Mesendoderm (in vitro differentiated cells): ENCODE measurements at regions not wholly inside any gene's neighbourhood (a gene's known extent, or its start where the extent isn't known, plus 50 kb on each side); places are given as distances from the start of the nearest gene placed in this dataset.

Experiments used
- DNase-seq: peaks from one replicate; pipeline ENCODE4 v3.0.0; 2013
- H2AK5ac ChIP-seq: 2 replicates; pipeline ENCODE4 v1.6.1; 2013; ENCODE audit warnings: low read length, inconsistent platforms
- H2BK120ac ChIP-seq: 2 replicates; pipeline ENCODE4 v1.6.1; 2013; ENCODE audit warnings: low read depth, mild to moderate bottlenecking, low read length, moderate library complexity, mixed read lengths
- H2BK15ac ChIP-seq: replicated peaks from 2 replicates; pipeline ENCODE4 v1.6.1; 2013; ENCODE audit warnings: low read depth, mild to moderate bottlenecking, moderate library complexity
- H2BK5ac ChIP-seq: 2 replicates; pipeline ENCODE4 v1.6.1; 2013; ENCODE audit warnings: low read length, inconsistent platforms
- H3K18ac ChIP-seq: 2 replicates; pipeline ENCODE4 v1.6.1; 2013; ENCODE audit warnings: mild to moderate bottlenecking, low read length, mixed read lengths
- H3K23ac ChIP-seq: one replicate; pipeline ENCODE4 v1.6.1; 2013; ENCODE audit warnings: low read length
- H3K27ac ChIP-seq: 2 replicates; pipeline ENCODE4 v1.5.1; 2013; ENCODE audit warnings: low read depth, mild to moderate bottlenecking, inconsistent platforms, low read length, moderate library complexity
- H3K27me3 ChIP-seq: 2 replicates; pipeline ENCODE4 v1.6.1; 2013; ENCODE audit warnings: low read length, control low read depth, mild to moderate bottlenecking, inconsistent platforms; ENCODE audit not compliant: insufficient read depth, poor library complexity
- H3K36me3 ChIP-seq: 2 replicates; pipeline ENCODE4 v1.6.1; 2013; ENCODE audit warnings: low read length, inconsistent platforms; ENCODE audit not compliant: control insufficient read depth, insufficient read depth
- H3K4ac ChIP-seq: one replicate; pipeline ENCODE4 v1.6.1; 2013; ENCODE audit warnings: low read depth, mild to moderate bottlenecking, low read length, moderate library complexity
- H3K4me1 ChIP-seq: 2 replicates; pipeline ENCODE4 v1.6.1; 2013; ENCODE audit warnings: low read depth, low read length, inconsistent platforms; ENCODE audit not compliant: control insufficient read depth
- H3K4me2 ChIP-seq: 2 replicates; pipeline ENCODE4 v1.6.1; 2013; ENCODE audit warnings: low read length
- H3K4me3 ChIP-seq: 2 replicates; pipeline ENCODE4 v1.5.1; 2013; ENCODE audit warnings: mild to moderate bottlenecking, low read length
- H3K56ac ChIP-seq: one replicate; pipeline ENCODE4 v1.6.1; 2013; ENCODE audit warnings: low read length
- H3K79me1 ChIP-seq: 2 replicates; pipeline ENCODE4 v1.6.1; 2013; ENCODE audit warnings: low read length, inconsistent platforms
- H3K79me2 ChIP-seq: 2 replicates; pipeline ENCODE4 v1.6.1; 2013; ENCODE audit warnings: mild to moderate bottlenecking, low read length; ENCODE audit not compliant: control insufficient read depth, insufficient read depth
- H3K9ac ChIP-seq: 2 replicates; pipeline ENCODE4 v1.6.1; 2013; ENCODE audit warnings: low read length, inconsistent platforms
- H4K5ac ChIP-seq: one replicate; pipeline ENCODE4 v1.6.1; 2013; ENCODE audit warnings: low read length
- H4K8ac ChIP-seq: one replicate; pipeline ENCODE4 v1.6.1; 2013; ENCODE audit warnings: low read depth, mild to moderate bottlenecking, control low read depth, low read length, moderate library complexity
- WGBS: extraction: QIAGEN DNeasy Blood & Tissue Kit; methylation state at CpG from one replicate; pipeline ENCODE4 v1.1.7; 2013; ENCODE audit warnings: low lambda C conversion rate, missing lambda C conversion rate; ENCODE audit not compliant: insufficient coverage; ENCODE audit errors: extremely low coverage; 5-methylcytosine and 5-hydroxymethylcytosine counted together

GRCh38 chr1:244271691-244272308, 179.9 kb downstream of the ADSS2 start:
- H3K36me3 ChIP-seq: no peaks in the 10 kb centered on the region
- H3K4me1 ChIP-seq: no peaks in the 10 kb centered on the region
- H4K8ac ChIP-seq: no peak overlapping the region
- no peak overlapping the region for H3K4ac ChIP-seq
- H3K23ac ChIP-seq: no peak overlapping the region
- H3K4me2 ChIP-seq: no peak overlapping the region
- no peak overlapping the region for H2BK120ac ChIP-seq
- H3K79me1 ChIP-seq: no peaks in the 10 kb centered on the region
- H2BK15ac ChIP-seq: no peak overlapping the region
- no peaks in the 10 kb centered on the region for H3K79me2 ChIP-seq
- no CpG with 5 or more reads among the region's 15 CpGs for WGBS
- H3K56ac ChIP-seq: no peak overlapping the region
- H3K27ac ChIP-seq: no peak overlapping the region
- H2BK5ac ChIP-seq: no peak overlapping the region
- H4K5ac ChIP-seq: no peak overlapping the region
- no peak overlapping the region for H3K4me3 ChIP-seq
- H2AK5ac ChIP-seq: no peak overlapping the region
- no peaks in the 10 kb centered on the region for H3K27me3 ChIP-seq
- DNase-seq: no peak
- no peak overlapping the region for H3K9ac ChIP-seq
- no peak overlapping the region for H3K18ac ChIP-seq

DNA sequence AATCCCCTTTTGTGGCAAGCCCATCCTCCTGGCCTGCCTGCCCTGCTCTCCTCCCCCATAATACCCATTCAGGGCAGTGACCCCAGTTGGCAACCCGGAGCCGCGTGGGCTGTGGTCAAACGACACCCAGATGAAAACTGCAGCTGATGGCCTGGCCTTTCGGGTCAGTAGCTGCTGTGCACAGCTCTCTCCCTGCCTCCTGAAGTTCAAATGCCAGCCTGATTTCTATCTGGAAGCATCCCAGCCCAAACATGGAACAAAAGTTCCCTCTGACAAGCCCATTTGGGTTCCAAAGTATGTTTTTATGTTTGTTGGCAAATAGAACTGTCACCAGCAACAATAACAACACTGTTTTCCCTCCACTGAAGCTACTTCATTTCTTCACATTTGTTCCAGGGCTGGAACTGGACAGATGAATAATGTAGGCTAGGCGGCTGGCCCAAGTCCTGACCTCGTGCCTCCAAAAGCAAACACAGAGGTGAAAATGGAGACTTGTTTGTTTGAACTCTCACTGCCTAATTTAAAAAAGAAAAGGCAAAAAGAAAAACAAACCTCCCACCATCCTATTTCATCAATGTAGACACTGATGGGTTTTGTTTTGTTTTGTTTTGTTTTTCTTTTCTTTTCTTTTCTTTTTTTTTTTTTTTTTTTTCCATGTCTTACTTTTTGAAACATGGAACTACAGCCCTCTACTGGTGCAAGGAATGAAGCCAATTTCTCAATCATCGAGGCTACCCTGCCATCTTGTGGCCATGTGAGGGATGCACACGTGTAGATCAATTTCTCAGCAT, 179.0 kb downstream of the ADSS2 start:
- no peaks in the 10 kb centered on the region for H3K27me3 ChIP-seq
- H3K36me3 ChIP-seq: no peaks in the 10 kb centered on the region
- WGBS: no CpG with 5 or more reads among the region's 9 CpGs
- no peak overlapping the region for H2BK15ac ChIP-seq
- no peak overlapping the region for H3K4me3 ChIP-seq
- no peak overlapping the region for H2BK120ac ChIP-seq
- no peak overlapping the region for H2BK5ac ChIP-seq
- no peak overlapping the region for H4K5ac ChIP-seq
- no peaks in the 10 kb centered on the region for H3K79me1 ChIP-seq
- peak overlapping the region; percentile 3 for H3K56ac ChIP-seq
- H2AK5ac ChIP-seq: no peak overlapping the region
- H3K4me2 ChIP-seq: no peak overlapping the region
- no peak overlapping the region for H4K8ac ChIP-seq
- H3K9ac ChIP-seq: no peak overlapping the region
- no peak overlapping the region for H3K23ac ChIP-seq
- H3K4me1 ChIP-seq: no peaks in the 10 kb centered on the region
- no peaks in the 10 kb centered on the region for H3K79me2 ChIP-seq
- no peak overlapping the region for H3K18ac ChIP-seq
- no peak overlapping the region for H3K27ac ChIP-seq
- DNase-seq: peak; percentile 86
- H3K4ac ChIP-seq: no peak overlapping the region

GRCh38 chr1:244273262-244273844, 178.4 kb downstream of the ADSS2 start:
- no peak overlapping the region for H3K23ac ChIP-seq
- H3K56ac ChIP-seq: no peak overlapping the region
- H3K79me2 ChIP-seq: no peaks in the 10 kb centered on the region
- H3K4me1 ChIP-seq: no peaks in the 10 kb centered on the region
- H3K27me3 ChIP-seq: no peaks in the 10 kb centered on the region
- no peak overlapping the region for H2BK15ac ChIP-seq
- no peaks in the 10 kb centered on the region for H3K36me3 ChIP-seq
- no peak overlapping the region for H4K8ac ChIP-seq
- H3K9ac ChIP-seq: no peak overlapping the region
- no peak overlapping the region for H2BK120ac ChIP-seq
- H3K4me2 ChIP-seq: no peak overlapping the region
- WGBS: no CpG with 5 or more reads among the region's 8 CpGs
- no peak overlapping the region for H2BK5ac ChIP-seq
- no peak overlapping the region for H3K4ac ChIP-seq
- no peak overlapping the region for H4K5ac ChIP-seq
- no peak for DNase-seq
- no peak overlapping the region for H3K27ac ChIP-seq
- H3K79me1 ChIP-seq: no peaks in the 10 kb centered on the region
- H2AK5ac ChIP-seq: no peak overlapping the region
- no peak overlapping the region for H3K4me3 ChIP-seq
- no peak overlapping the region for H3K18ac ChIP-seq

- no peak overlapping the region for H3K56ac ChIP-seq
- H3K4me3 ChIP-seq: no peak overlapping the region
- no peak overlapping the region for H2AK5ac ChIP-seq
- H3K4ac ChIP-seq: no peak overlapping the region
- H3K23ac ChIP-seq: no peak overlapping the region
- H3K79me2 ChIP-seq: no peaks in the 10 kb centered on the region
- no peaks in the 10 kb centered on the region for H3K36me3 ChIP-seq
- no peak overlapping the region for H3K9ac ChIP-seq
- no peak overlapping the region for H2BK5ac ChIP-seq
- no peaks in the 10 kb centered on the region for H3K27me3 ChIP-seq
- H3K27ac ChIP-seq: no peak overlapping the region
- H2BK15ac ChIP-seq: no peak overlapping the region
- no peaks in the 10 kb centered on the region for H3K79me1 ChIP-seq
- H3K4me1 ChIP-seq: no peaks in the 10 kb centered on the region
- peak; percentile 54 for DNase-seq
- no peak overlapping the region for H3K18ac ChIP-seq
- H4K5ac ChIP-seq: no peak overlapping the region
- H3K4me2 ChIP-seq: no peak overlapping the region
- no CpG with 5 or more reads among the region's 13 CpGs for WGBS
- no peak overlapping the region for H2BK120ac ChIP-seq
- H4K8ac ChIP-seq: no peak overlapping the region
Observed at GRCh38 chr1:244273845-244274619, 177.7 kb downstream of the ADSS2 start.

DNA sequence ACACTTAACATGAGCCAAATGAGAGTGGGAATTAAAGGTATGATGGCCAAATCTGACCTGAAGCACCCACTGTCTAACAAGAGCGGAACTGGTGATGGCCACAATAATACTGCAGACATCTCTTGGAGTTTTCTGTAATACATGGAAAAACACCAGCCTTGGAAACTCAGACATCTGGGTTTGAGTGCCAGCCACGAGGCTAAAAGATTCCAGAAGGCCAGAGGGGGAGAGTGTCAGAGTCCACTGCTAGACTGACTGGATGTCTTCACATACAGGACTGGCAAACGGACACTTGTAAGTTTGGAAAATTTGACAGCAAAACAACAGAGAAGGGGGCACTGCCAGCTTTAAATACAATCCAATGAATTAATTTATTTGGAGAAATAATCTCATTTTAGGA, 175.1 kb downstream of the ADSS2 start:
- no peaks in the 10 kb centered on the region for H3K4me1 ChIP-seq
- H3K79me1 ChIP-seq: no peaks in the 10 kb centered on the region
- H3K79me2 ChIP-seq: no peaks in the 10 kb centered on the region
- no peak overlapping the region for H2BK120ac ChIP-seq
- H3K18ac ChIP-seq: no peak overlapping the region
- no peak overlapping the region for H3K56ac ChIP-seq
- no peaks in the 10 kb centered on the region for H3K27me3 ChIP-seq
- no peak overlapping the region for H3K9ac ChIP-seq
- DNase-seq: no peak
- H4K5ac ChIP-seq: no peak overlapping the region
- H2AK5ac ChIP-seq: no peak overlapping the region
- no peak overlapping the region for H3K4me2 ChIP-seq
- H2BK15ac ChIP-seq: no peak overlapping the region
- no peak overlapping the region for H2BK5ac ChIP-seq
- no peak overlapping the region for H3K4ac ChIP-seq
- no peaks in the 10 kb centered on the region for H3K36me3 ChIP-seq
- H3K27ac ChIP-seq: no peak overlapping the region
- H3K23ac ChIP-seq: no peak overlapping the region
- H4K8ac ChIP-seq: no peak overlapping the region
- no CpG with 5 or more reads among the region's 3 CpGs for WGBS
- no peak overlapping the region for H3K4me3 ChIP-seq
